ENCODE measurements at regions not wholly inside any gene's neighbourhood (a gene's known extent, or its start where the extent isn't known, plus 50 kb on each side); places are given as distances from the start of the nearest gene placed in this dataset.

GRCh38 chr4:53775381-53775780 is 184.1 kb upstream of the LNX1 start:
- DNase-seq (ENCODE audit: low read depth), result no peak

GRCh38 chr4:53771326-53771725 is 180.0 kb upstream of the LNX1 start:
- no peak for DNase-seq (ENCODE audit: low read depth)

GRCh38 chr4:53767482-53767881 is 176.2 kb upstream of the LNX1 start:
- DNase-seq (ENCODE audit: low read depth), result peak; percentile 77

GRCh38 chr4:53764761-53765490 is 173.6 kb upstream of the LNX1 start:
- no peak for DNase-seq (ENCODE audit: low read depth)

GRCh38 chr4:53763813-53764597 is 172.7 kb upstream of the LNX1 start:
- peak; percentile 56 for DNase-seq (ENCODE audit: low read depth)

GRCh38 chr4:53755656-53756055 is 164.4 kb upstream of the LNX1 start:
- no peak for DNase-seq (ENCODE audit: low read depth)

- no peak for DNase-seq (ENCODE audit: low read depth)
These were observed 160.8 kb upstream of the LNX1 start for GRCh38 chr4:53752124-53752523.

- no peak for DNase-seq (ENCODE audit: low read depth)
These were observed 157.1 kb upstream of the LNX1 start for GRCh38 chr4:53748328-53748772.

- DNase-seq (ENCODE audit: low read depth), result no peak
These were observed 156.1 kb upstream of the LNX1 start for GRCh38 chr4:53747401-53747800.

- DNase-seq (ENCODE audit: low read depth), result no peak
These were observed 153.3 kb upstream of the LNX1 start for GRCh38 chr4:53744446-53745160.

- peak; percentile 58 for DNase-seq (ENCODE audit: low read depth)
These were observed 143.5 kb upstream of the LNX1 start for GRCh38 chr4:53734584-53735353.

GRCh38 chr4:53734182-53734581 is 142.9 kb upstream of the LNX1 start:
- no peak for DNase-seq (ENCODE audit: low read depth)

GRCh38 chr4:53732661-53733060 is 141.4 kb upstream of the LNX1 start:
- no peak for DNase-seq (ENCODE audit: low read depth)

GRCh38 chr4:53730031-53730805 is 138.9 kb upstream of the LNX1 start:
- no peak for DNase-seq (ENCODE audit: low read depth)

- DNase-seq (ENCODE audit: low read depth), result no peak
These were observed 130.8 kb upstream of the LNX1 start for GRCh38 chr4:53722110-53722509.

GRCh38 chr4:53721263-53721662 is 130.0 kb upstream of the LNX1 start:
- DNase-seq (ENCODE audit: low read depth), result no peak

- DNase-seq (ENCODE audit: low read depth), result no peak
These were observed 129.5 kb upstream of the LNX1 start for GRCh38 chr4:53720776-53721175.

GRCh38 chr4:53717064-53717549 is 125.8 kb upstream of the LNX1 start:
- peak; percentile 50 for DNase-seq (ENCODE audit: low read depth)

- DNase-seq (ENCODE audit: low read depth), result peak; percentile 47
These were observed 125.3 kb upstream of the LNX1 start for GRCh38 chr4:53716471-53717063.

GRCh38 chr4:53716011-53716410 is 124.7 kb upstream of the LNX1 start:
- DNase-seq (ENCODE audit: low read depth), result peak; percentile 36

Data from fibroblast of gingiva (primary cell).